ENCODE measurements at regions not wholly inside any gene's neighbourhood (a gene's known extent, or its start where the extent isn't known, plus 50 kb on each side); places are given as distances from the start of the nearest gene placed in this dataset.
"Not testable (repeated sequence)": the region's sequence is repeated elsewhere in the genome, so short reads cannot be mapped to it uniquely, and the experiment has no call there.

- TF ChIP-seq CTCF, EZH2, EZH2phosphoT487 (IDR thresholded peaks at IDR 0.05): not testable (repeated sequence)
Measured at GRCh38 chr2:72021371-72021770, 126.3 kb downstream of the CYP26B1 start.

All from neural progenitor cell (in vitro differentiated cells).